ENCODE measurements at regions not wholly inside any gene's neighbourhood (a gene's known extent, or its start where the extent isn't known, plus 50 kb on each side); places are given as distances from the start of the nearest gene placed in this dataset.

GRCh38 chr6:95519228-95520037 lies 57.9 kb upstream of the MANEA start (continued):
- TF ChIP-seq XRCC5 (IDR thresholded peaks at IDR 0.05; ENCODE audit: low read depth, low read length) (no peak), CTCFL (IDR thresholded peaks at IDR 0.05; ENCODE audit: borderline replicate concordance, insufficient read depth, low read depth, low read length, poor library complexity, severe bottlenecking) (no peak), ZNF57 (CRISPR knock-in tag; IDR thresholded peaks at IDR 0.05) (no peak), XRCC3 (IDR thresholded peaks at IDR 0.05) (no peak), EWSR1 (IDR thresholded peaks at IDR 0.05; ENCODE audit: borderline replicate concordance, low read depth, partially characterized antibody) (no peak), ZNF239 (CRISPR knock-in tag; IDR thresholded peaks at IDR 0.05) (no peak), SIX5 (IDR thresholded peaks at IDR 0.05; ENCODE audit: borderline replicate concordance in 1 of 2, insufficient read depth in 1 of 2, low read depth in 1 of 2, low read length in 2 of 2) (no peak), TGIF2 (CRISPR knock-in tag; IDR thresholded peaks at IDR 0.05) (no peak)
- TF ChIP-seq, protein P1, sequence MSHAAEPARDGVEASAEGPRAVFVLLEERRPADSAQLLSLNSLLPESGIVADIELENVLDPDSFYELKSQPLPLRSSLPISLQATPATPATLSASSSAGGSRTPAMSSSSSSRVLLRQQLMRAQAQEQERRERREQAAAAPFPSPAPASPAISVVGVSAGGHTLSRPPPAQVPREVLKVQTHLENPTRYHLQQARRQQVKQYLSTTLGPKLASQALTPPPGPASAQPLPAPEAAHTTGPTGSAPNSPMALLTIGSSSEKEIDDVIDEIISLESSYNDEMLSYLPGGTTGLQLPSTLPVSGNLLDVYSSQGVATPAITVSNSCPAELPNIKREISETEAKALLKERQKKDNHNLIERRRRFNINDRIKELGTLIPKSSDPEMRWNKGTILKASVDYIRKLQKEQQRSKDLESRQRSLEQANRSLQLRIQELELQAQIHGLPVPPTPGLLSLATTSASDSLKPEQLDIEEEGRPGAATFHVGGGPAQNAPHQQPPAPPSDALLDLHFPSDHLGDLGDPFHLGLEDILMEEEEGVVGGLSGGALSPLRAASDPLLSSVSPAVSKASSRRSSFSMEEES (CRISPR knock-in tag; IDR thresholded peaks at IDR 0.05) = no peak
- TF ChIP-seq, protein P2, sequence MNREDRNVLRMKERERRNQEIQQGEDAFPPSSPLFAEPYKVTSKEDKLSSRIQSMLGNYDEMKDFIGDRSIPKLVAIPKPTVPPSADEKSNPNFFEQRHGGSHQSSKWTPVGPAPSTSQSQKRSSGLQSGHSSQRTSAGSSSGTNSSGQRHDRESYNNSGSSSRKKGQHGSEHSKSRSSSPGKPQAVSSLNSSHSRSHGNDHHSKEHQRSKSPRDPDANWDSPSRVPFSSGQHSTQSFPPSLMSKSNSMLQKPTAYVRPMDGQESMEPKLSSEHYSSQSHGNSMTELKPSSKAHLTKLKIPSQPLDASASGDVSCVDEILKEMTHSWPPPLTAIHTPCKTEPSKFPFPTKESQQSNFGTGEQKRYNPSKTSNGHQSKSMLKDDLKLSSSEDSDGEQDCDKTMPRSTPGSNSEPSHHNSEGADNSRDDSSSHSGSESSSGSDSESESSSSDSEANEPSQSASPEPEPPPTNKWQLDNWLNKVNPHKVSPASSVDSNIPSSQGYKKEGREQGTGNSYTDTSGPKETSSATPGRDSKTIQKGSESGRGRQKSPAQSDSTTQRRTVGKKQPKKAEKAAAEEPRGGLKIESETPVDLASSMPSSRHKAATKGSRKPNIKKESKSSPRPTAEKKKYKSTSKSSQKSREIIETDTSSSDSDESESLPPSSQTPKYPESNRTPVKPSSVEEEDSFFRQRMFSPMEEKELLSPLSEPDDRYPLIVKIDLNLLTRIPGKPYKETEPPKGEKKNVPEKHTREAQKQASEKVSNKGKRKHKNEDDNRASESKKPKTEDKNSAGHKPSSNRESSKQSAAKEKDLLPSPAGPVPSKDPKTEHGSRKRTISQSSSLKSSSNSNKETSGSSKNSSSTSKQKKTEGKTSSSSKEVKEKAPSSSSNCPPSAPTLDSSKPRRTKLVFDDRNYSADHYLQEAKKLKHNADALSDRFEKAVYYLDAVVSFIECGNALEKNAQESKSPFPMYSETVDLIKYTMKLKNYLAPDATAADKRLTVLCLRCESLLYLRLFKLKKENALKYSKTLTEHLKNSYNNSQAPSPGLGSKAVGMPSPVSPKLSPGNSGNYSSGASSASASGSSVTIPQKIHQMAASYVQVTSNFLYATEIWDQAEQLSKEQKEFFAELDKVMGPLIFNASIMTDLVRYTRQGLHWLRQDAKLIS (CRISPR knock-in tag; IDR thresholded peaks at IDR 0.05) = peak; percentile 55; the same call in 1 of the 2 replicates
- TF ChIP-seq, protein P3, sequence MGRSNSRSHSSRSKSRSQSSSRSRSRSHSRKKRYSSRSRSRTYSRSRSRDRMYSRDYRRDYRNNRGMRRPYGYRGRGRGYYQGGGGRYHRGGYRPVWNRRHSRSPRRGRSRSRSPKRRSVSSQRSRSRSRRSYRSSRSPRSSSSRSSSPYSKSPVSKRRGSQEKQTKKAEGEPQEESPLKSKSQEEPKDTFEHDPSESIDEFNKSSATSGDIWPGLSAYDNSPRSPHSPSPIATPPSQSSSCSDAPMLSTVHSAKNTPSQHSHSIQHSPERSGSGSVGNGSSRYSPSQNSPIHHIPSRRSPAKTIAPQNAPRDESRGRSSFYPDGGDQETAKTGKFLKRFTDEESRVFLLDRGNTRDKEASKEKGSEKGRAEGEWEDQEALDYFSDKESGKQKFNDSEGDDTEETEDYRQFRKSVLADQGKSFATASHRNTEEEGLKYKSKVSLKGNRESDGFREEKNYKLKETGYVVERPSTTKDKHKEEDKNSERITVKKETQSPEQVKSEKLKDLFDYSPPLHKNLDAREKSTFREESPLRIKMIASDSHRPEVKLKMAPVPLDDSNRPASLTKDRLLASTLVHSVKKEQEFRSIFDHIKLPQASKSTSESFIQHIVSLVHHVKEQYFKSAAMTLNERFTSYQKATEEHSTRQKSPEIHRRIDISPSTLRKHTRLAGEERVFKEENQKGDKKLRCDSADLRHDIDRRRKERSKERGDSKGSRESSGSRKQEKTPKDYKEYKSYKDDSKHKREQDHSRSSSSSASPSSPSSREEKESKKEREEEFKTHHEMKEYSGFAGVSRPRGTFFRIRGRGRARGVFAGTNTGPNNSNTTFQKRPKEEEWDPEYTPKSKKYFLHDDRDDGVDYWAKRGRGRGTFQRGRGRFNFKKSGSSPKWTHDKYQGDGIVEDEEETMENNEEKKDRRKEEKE (IDR thresholded peaks at IDR 0.05; ENCODE audit: borderline replicate concordance in 1 of 2, control insufficient read depth in 1 of 2, low read depth in 2 of 2, low read length in 1 of 2) = no peak
- TF ChIP-seq, protein P4, sequence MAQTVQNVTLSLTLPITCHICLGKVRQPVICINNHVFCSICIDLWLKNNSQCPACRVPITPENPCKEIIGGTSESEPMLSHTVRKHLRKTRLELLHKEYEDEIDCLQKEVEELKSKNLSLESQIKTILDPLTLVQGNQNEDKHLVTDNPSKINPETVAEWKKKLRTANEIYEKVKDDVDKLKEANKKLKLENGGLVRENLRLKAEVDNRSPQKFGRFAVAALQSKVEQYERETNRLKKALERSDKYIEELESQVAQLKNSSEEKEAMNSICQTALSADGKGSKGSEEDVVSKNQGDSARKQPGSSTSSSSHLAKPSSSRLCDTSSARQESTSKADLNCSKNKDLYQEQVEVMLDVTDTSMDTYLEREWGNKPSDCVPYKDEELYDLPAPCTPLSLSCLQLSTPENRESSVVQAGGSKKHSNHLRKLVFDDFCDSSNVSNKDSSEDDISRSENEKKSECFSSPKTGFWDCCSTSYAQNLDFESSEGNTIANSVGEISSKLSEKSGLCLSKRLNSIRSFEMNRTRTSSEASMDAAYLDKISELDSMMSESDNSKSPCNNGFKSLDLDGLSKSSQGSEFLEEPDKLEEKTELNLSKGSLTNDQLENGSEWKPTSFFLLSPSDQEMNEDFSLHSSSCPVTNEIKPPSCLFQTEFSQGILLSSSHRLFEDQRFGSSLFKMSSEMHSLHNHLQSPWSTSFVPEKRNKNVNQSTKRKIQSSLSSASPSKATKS (CRISPR knock-in tag; IDR thresholded peaks at IDR 0.05) = no peak
